Activated T-helper 1 cell treated with anti-CD3 and anti-CD28 coated beads, Interleukin-2, amount 50 U/mL, for 16 hours (primary cell): ENCODE measurements at regions not wholly inside any gene's neighbourhood (a gene's known extent, or its start where the extent isn't known, plus 50 kb on each side); places are given as distances from the start of the nearest gene placed in this dataset.

Source experiments
- DNase-seq, 2 donors: peaks; one replicate each; pipeline ENCODE4 v3.0.0-alpha.2; 2020; ENCODE audit warnings: low read depth in 1 of 2, low spot score in 1 of 2

- no peak for DNase-seq
Observed at GRCh38 chr16:72357910-72358309, 186.0 kb upstream of the PMFBP1 start.

GRCh38 chr16:72355561-72355960 lies 183.6 kb upstream of the PMFBP1 start:
- no peak for DNase-seq

- DNase-seq = no peak
Observed at GRCh38 chr16:72349719-72350118, 177.8 kb upstream of the PMFBP1 start.

- DNase-seq = no peak
Observed at GRCh38 chr16:72332926-72333325, 161.0 kb upstream of the PMFBP1 start.

- DNase-seq = no peak
Observed at GRCh38 chr16:72324578-72324977, 152.6 kb upstream of the PMFBP1 start.

GRCh38 chr16:72317446-72317845 lies 145.5 kb upstream of the PMFBP1 start:
- DNase-seq = no peak

- no peak for DNase-seq
Observed at GRCh38 chr16:72313903-72314302, 141.9 kb upstream of the PMFBP1 start.

- DNase-seq = no peak
Observed at GRCh38 chr16:72312828-72313227, 140.9 kb upstream of the PMFBP1 start.

- no peak for DNase-seq
Observed at GRCh38 chr16:72311426-72311825, 139.5 kb upstream of the PMFBP1 start.

GRCh38 chr16:72309001-72309400 lies 137.0 kb upstream of the PMFBP1 start:
- no peak for DNase-seq

GRCh38 chr16:72308396-72308795 lies 136.4 kb upstream of the PMFBP1 start:
- no peak for DNase-seq

- no peak for DNase-seq
Observed at GRCh38 chr16:72302332-72302731, 130.4 kb upstream of the PMFBP1 start.

GRCh38 chr16:72301523-72302236 lies 129.7 kb upstream of the PMFBP1 start:
- no peak for DNase-seq

- DNase-seq = no peak
Observed at GRCh38 chr16:72300892-72301291, 128.9 kb upstream of the PMFBP1 start.

GRCh38 chr16:72299684-72300243 lies 127.8 kb upstream of the PMFBP1 start:
- no peak for DNase-seq

GRCh38 chr16:72298961-72299360 lies 127.0 kb upstream of the PMFBP1 start:
- no peak for DNase-seq

- no peak for DNase-seq
Observed at GRCh38 chr16:72295914-72296313, 124.0 kb upstream of the PMFBP1 start.

- DNase-seq = no peak
Observed at GRCh38 chr16:72291531-72291981, 119.6 kb upstream of the PMFBP1 start.

- DNase-seq = no peak
Observed at GRCh38 chr16:72291121-72291520, 119.2 kb upstream of the PMFBP1 start.

GRCh38 chr16:72287649-72288048 lies 115.7 kb upstream of the PMFBP1 start:
- DNase-seq = no peak

GRCh38 chr16:72286936-72287620 lies 115.1 kb upstream of the PMFBP1 start:
- no peak for DNase-seq

- DNase-seq = no peak
Observed at GRCh38 chr16:72285728-72286127, 113.8 kb upstream of the PMFBP1 start.
